ENCODE measurements at regions not wholly inside any gene's neighbourhood (a gene's known extent, or its start where the extent isn't known, plus 50 kb on each side); places are given as distances from the start of the nearest gene placed in this dataset.

- H3K4me1 ChIP-seq (replicated peaks) = no peaks in the 10 kb centered on the region
- DNase-seq (ENCODE audit: low read depth in 1 of 2, low spot score in 2 of 2) = no peak
- no peaks in the 10 kb centered on the region for H3K36me3 ChIP-seq
- peaks cover 8% of the 10 kb centered on the region for H3K9me3 ChIP-seq (replicated peaks)
- H3K27ac ChIP-seq = no peak overlapping the region
- no peaks in the 10 kb centered on the region for H3K27me3 ChIP-seq (replicated peaks)
- H3K4me3 ChIP-seq = no peak overlapping the region
Observed at GRCh38 chr5:175107865-175108264, 336.1 kb downstream of the DRD1 start.

GRCh38 chr5:175107028-175107588, 336.9 kb downstream of the DRD1 start:
- no peaks in the 10 kb centered on the region for H3K4me1 ChIP-seq (replicated peaks)
- no peak overlapping the region for H3K4me3 ChIP-seq
- no peak overlapping the region for H3K27ac ChIP-seq
- no peak for DNase-seq (ENCODE audit: low read depth in 1 of 2, low spot score in 2 of 2)
- no peaks in the 10 kb centered on the region for H3K36me3 ChIP-seq
- peaks cover 8% of the 10 kb centered on the region for H3K9me3 ChIP-seq (replicated peaks)
- no peaks in the 10 kb centered on the region for H3K27me3 ChIP-seq (replicated peaks)

GRCh38 chr5:175104677-175105076, 339.3 kb downstream of the DRD1 start:
- no peaks in the 10 kb centered on the region for H3K4me1 ChIP-seq (replicated peaks)
- H3K4me3 ChIP-seq = no peak overlapping the region
- DNase-seq (ENCODE audit: low read depth in 1 of 2, low spot score in 2 of 2) = no peak
- H3K27me3 ChIP-seq (replicated peaks) = no peaks in the 10 kb centered on the region
- H3K36me3 ChIP-seq = no peaks in the 10 kb centered on the region
- H3K9me3 ChIP-seq (replicated peaks) = peaks cover 5% of the 10 kb centered on the region
- H3K27ac ChIP-seq = no peak overlapping the region

GRCh38 chr5:175103746-175104145, 340.2 kb downstream of the DRD1 start:
- Histone ChIP-seq H3K9me3 (replicated peaks) (no peaks in the 10 kb centered on the region; the same call in 1 of the 2 replicates), H3K4me1 (replicated peaks) (no peaks in the 10 kb centered on the region), H3K4me3 (no peak overlapping the region), H3K36me3 (no peaks in the 10 kb centered on the region), H3K27ac (no peak overlapping the region), H3K27me3 (replicated peaks) (no peaks in the 10 kb centered on the region)
- DNase-seq (ENCODE audit: low read depth in 1 of 2, low spot score in 2 of 2) = no peak

- Histone ChIP-seq H3K4me3 (no peak overlapping the region), H3K4me1 (replicated peaks) (no peaks in the 10 kb centered on the region), H3K9me3 (replicated peaks) (no peaks in the 10 kb centered on the region; the same call in 1 of the 2 replicates), H3K27me3 (replicated peaks) (no peaks in the 10 kb centered on the region), H3K27ac (no peak overlapping the region), H3K36me3 (no peaks in the 10 kb centered on the region)
- DNase-seq (ENCODE audit: low read depth in 1 of 2, low spot score in 2 of 2) = no peak
Observed at GRCh38 chr5:175102717-175103116, 341.3 kb downstream of the DRD1 start.

- no peaks in the 10 kb centered on the region for H3K4me1 ChIP-seq (replicated peaks)
- H3K4me3 ChIP-seq = no peak overlapping the region
- H3K27ac ChIP-seq = no peak overlapping the region
- DNase-seq (ENCODE audit: low read depth in 1 of 2, low spot score in 2 of 2) = no peak
- H3K27me3 ChIP-seq (replicated peaks) = no peaks in the 10 kb centered on the region
- no peaks in the 10 kb centered on the region; the same call in 1 of the 2 replicates for H3K9me3 ChIP-seq (replicated peaks)
- no peaks in the 10 kb centered on the region for H3K36me3 ChIP-seq
Observed at GRCh38 chr5:175098301-175098700, 345.7 kb downstream of the DRD1 start.

GRCh38 chr5:175096469-175097165, 347.4 kb downstream of the DRD1 start:
- H3K27ac ChIP-seq = no peak overlapping the region
- H3K9me3 ChIP-seq (replicated peaks) = no peaks in the 10 kb centered on the region; the same call in 1 of the 2 replicates
- H3K36me3 ChIP-seq = no peaks in the 10 kb centered on the region
- H3K4me3 ChIP-seq = no peak overlapping the region
- DNase-seq (ENCODE audit: low read depth in 1 of 2, low spot score in 2 of 2) = no peak
- H3K27me3 ChIP-seq (replicated peaks) = no peaks in the 10 kb centered on the region
- no peaks in the 10 kb centered on the region for H3K4me1 ChIP-seq (replicated peaks)

- DNase-seq (ENCODE audit: low read depth in 1 of 2, low spot score in 2 of 2) = no peak
- H3K4me1 ChIP-seq (replicated peaks) = no peaks in the 10 kb centered on the region
- H3K27ac ChIP-seq = no peak overlapping the region
- no peaks in the 10 kb centered on the region for H3K27me3 ChIP-seq (replicated peaks)
- H3K9me3 ChIP-seq (replicated peaks) = no peaks in the 10 kb centered on the region; the same call in 1 of the 2 replicates
- H3K4me3 ChIP-seq = no peak overlapping the region
- no peaks in the 10 kb centered on the region for H3K36me3 ChIP-seq
Observed at GRCh38 chr5:175094461-175094860, 349.5 kb downstream of the DRD1 start.

GRCh38 chr5:175092691-175093090, 351.3 kb downstream of the DRD1 start:
- no peak for DNase-seq (ENCODE audit: low read depth in 1 of 2, low spot score in 2 of 2)
- Histone ChIP-seq H3K4me3 (no peak overlapping the region), H3K4me1 (replicated peaks) (no peaks in the 10 kb centered on the region), H3K36me3 (no peaks in the 10 kb centered on the region), H3K27ac (no peak overlapping the region), H3K9me3 (replicated peaks) (no peaks in the 10 kb centered on the region; the same call in 1 of the 2 replicates), H3K27me3 (replicated peaks) (no peaks in the 10 kb centered on the region)

GRCh38 chr5:175088963-175089362, 355.0 kb downstream of the DRD1 start:
- H3K27me3 ChIP-seq (replicated peaks) = no peaks in the 10 kb centered on the region
- H3K4me3 ChIP-seq = no peak overlapping the region
- DNase-seq (ENCODE audit: low read depth in 1 of 2, low spot score in 2 of 2) = no peak
- H3K9me3 ChIP-seq (replicated peaks) = no peaks in the 10 kb centered on the region; the same call in 1 of the 2 replicates
- H3K27ac ChIP-seq = no peak overlapping the region
- no peaks in the 10 kb centered on the region for H3K4me1 ChIP-seq (replicated peaks)
- H3K36me3 ChIP-seq = no peaks in the 10 kb centered on the region

GRCh38 chr5:175082866-175083590, 358.6 kb downstream of the MSX2 start:
- no peak overlapping the region for H3K4me3 ChIP-seq
- no peak overlapping the region for H3K27ac ChIP-seq
- H3K9me3 ChIP-seq (replicated peaks) = peaks cover 3% of the 10 kb centered on the region; the same call in 1 of the 2 replicates
- no peak for DNase-seq (ENCODE audit: low read depth in 1 of 2, low spot score in 2 of 2)
- H3K36me3 ChIP-seq = no peaks in the 10 kb centered on the region
- H3K27me3 ChIP-seq (replicated peaks) = no peaks in the 10 kb centered on the region
- no peaks in the 10 kb centered on the region for H3K4me1 ChIP-seq (replicated peaks)

- Histone ChIP-seq H3K4me3 (no peak overlapping the region), H3K27me3 (replicated peaks) (no peaks in the 10 kb centered on the region), H3K36me3 (no peaks in the 10 kb centered on the region), H3K27ac (no peak overlapping the region), H3K9me3 (replicated peaks) (peaks cover 3% of the 10 kb centered on the region; the same call in 1 of the 2 replicates), H3K4me1 (replicated peaks) (no peaks in the 10 kb centered on the region)
- no peak for DNase-seq (ENCODE audit: low read depth in 1 of 2, low spot score in 2 of 2)
Observed at GRCh38 chr5:175082346-175082745, 358.0 kb downstream of the MSX2 start.

- Histone ChIP-seq H3K9me3 (replicated peaks) (peaks cover 3% of the 10 kb centered on the region; the same call in 1 of the 2 replicates), H3K4me3 (no peak overlapping the region), H3K27ac (no peak overlapping the region), H3K36me3 (no peaks in the 10 kb centered on the region), H3K27me3 (replicated peaks) (no peaks in the 10 kb centered on the region), H3K4me1 (replicated peaks) (no peaks in the 10 kb centered on the region)
- no peak for DNase-seq (ENCODE audit: low read depth in 1 of 2, low spot score in 2 of 2)
Observed at GRCh38 chr5:175079707-175080106, 355.3 kb downstream of the MSX2 start.

GRCh38 chr5:175070283-175070682, 345.9 kb downstream of the MSX2 start:
- no peak overlapping the region for H3K4me3 ChIP-seq
- H3K27ac ChIP-seq = no peak overlapping the region
- H3K9me3 ChIP-seq (replicated peaks) = no peaks in the 10 kb centered on the region
- no peaks in the 10 kb centered on the region for H3K4me1 ChIP-seq (replicated peaks)
- no peaks in the 10 kb centered on the region for H3K27me3 ChIP-seq (replicated peaks)
- DNase-seq (ENCODE audit: low read depth in 1 of 2, low spot score in 2 of 2) = no peak
- H3K36me3 ChIP-seq = no peaks in the 10 kb centered on the region
